Iris pigment epithelial cell (primary cell): ENCODE measurements at regions not wholly inside any gene's neighbourhood (a gene's known extent, or its start where the extent isn't known, plus 50 kb on each side); places are given as distances from the start of the nearest gene placed in this dataset.
A peak's percentile ranks its signal among the peaks of the same experiment; 100 is the strongest.
"Not testable (repeated sequence)": the region's sequence is repeated elsewhere in the genome, so short reads cannot be mapped to it uniquely, and the experiment has no call there.

Source experiments
- DNase-seq: peaks from one replicate; pipeline ENCODE4 v3.0.0-alpha.2; 2011; ENCODE audit warnings: low read depth

DNA sequence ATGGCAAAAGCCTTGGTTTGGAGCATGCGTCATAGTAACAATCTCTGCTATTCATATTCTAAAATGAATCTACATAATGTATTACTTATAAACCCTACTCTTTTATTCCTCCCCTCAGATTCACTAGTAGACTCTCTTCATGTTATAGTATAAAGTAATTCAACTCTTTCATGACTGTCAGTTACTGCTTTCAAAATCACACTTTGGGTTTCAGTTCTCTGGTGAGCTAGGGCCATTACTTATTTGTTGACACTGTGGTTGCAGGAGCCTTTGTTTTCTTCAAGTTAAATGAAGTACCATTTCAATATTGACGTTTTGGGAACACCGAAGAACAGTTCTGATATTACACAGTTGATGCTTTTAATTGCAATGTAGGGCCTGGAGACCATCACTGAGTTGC lies 378.4 kb downstream of the DDX10 start:
- no peak for DNase-seq

- no peak for DNase-seq
Observed at GRCh38 chr11:109046284-109046992, 375.6 kb upstream of the C11orf87 start.

DNA sequence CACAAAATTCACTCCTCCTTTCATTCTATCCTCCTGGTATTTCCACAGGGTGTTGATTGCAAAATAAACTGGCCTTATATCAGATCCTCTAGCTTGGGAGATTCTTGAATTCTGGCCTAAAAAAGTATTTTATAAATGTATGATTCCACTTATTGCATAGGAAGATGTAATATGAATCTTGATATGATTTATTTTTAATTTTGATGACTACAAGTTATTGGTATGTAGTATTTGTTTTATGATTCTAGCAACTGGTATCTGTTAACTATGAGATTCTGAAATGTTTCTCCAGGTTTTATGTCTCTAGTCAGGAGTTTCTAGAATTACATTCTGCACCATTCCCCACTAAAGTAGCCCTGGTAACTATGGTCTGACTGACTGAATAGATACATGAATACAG lies 373.9 kb upstream of the C11orf87 start:
- peak; percentile 35 for DNase-seq

- DNase-seq = no peak
Observed at GRCh38 chr11:109051200-109051599, 370.8 kb upstream of the C11orf87 start.

GRCh38 chr11:109059402-109059801 lies 362.6 kb upstream of the C11orf87 start:
- no peak for DNase-seq

GRCh38 chr11:109061394-109061793 lies 360.6 kb upstream of the C11orf87 start:
- no peak for DNase-seq

GRCh38 chr11:109062445-109062844 lies 359.5 kb upstream of the C11orf87 start:
- peak; percentile 72 for DNase-seq

DNA sequence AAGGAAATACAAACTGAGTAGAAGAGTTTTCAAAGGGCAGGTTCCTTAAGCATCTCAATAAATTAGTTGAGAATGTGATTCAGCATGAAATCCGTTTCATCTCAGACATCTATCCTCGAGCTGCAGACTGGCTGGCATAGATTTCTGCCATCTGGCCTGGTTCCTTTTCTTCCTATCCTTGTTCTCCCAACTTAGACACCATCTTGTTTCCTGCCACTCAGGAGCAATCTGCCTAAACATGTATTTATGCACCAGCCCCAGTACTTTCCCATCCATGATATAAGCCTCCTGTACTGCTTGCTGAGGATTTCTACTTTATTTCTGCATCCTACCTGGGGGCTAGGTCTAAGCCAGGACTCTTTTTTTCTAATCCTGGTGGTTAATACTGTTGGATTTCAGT lies 359.1 kb upstream of the C11orf87 start:
- DNase-seq = no peak

DNA sequence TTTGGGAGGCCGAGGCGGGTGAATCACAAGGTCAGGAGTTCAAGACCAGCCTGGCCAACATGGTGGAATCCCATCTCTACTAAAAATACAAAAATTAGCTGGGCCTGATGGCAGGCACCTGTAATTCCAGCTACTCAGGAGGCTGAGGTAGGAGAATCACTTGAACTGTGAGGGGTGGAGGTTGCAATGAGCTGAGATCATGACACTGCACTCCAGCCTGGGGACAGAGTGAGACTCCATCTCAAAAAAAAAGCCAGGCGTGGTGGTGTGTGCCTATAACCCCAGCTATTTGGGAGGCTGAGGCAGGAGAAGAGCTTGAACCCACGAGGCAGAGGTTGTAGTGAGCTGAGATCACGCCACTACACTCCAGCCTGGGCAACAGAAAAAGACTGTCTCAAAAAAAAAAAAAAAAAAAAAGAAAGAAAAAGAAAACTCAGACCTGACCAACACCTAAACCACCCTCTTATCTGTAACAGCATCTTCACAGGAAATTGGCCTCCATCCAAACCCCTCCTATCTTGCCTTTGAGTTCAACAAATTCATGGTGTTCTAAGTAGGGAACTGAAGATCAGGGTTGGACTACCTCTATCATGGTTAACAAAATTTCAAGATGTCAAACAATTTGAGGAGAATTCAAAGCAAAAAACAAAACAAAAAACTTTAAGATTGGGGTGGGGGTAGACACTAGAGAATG lies 357.2 kb upstream of the C11orf87 start:
- not testable (repeated sequence) for DNase-seq

DNA sequence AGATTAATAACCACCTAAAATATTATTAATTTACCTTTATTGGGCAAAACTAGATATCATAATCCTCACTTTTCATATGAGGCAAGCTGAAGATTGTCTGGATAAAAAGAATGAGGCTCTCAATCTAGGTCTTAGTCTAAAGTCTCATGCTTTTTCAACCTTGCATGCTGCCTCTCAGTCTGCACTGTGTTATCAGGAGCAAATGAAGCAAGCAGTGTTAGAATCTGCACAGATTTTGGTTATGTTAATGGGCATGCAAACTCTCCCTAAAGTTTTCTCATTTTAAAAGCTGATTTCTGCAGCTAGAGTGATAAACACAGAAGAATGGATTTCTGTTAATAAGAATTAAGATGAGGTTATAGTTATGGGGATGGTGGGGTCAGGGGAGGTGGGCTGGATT lies 350.7 kb upstream of the C11orf87 start:
- DNase-seq = no peak

DNA sequence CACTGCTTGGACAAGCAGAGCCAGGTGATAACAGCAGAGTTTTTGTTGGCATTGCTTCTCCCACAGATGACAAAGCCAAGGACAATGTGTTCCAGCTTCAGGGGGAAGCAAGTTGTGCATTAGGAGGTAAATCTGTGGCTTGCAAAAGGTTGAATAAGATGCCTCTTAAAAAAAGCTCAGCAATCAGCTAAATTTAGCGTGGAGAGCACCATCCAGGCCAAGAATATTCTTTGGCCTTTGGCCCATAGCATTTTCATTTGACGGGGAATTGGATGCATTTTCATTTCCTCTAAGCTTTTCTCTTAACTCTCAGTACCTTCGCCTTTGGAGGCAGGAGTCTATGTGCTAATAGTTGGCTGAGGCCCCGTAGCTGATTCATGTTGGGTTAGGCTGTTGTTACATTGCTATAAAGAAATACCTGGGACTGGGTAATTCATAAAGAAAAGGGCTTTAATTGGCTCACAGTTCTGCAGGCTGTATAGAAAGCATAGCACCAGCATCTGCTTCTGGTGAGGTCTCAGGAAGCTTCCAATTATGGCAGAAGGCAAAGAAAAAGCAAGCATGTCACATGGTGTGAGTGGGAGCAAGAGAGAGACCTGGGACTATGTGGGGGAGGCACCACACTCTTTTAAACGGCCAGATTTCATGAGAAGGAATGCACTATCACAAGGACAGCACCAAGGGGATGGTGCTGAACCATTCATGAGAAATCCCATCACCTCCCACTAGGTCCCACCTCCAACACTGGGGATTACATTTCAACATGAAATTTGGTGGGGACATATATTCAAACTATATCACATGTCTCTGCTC lies 350.1 kb upstream of the C11orf87 start:
- DNase-seq = peak; percentile 83

- no peak for DNase-seq
Observed at GRCh38 chr11:109073032-109073822, 348.8 kb upstream of the C11orf87 start.

DNA sequence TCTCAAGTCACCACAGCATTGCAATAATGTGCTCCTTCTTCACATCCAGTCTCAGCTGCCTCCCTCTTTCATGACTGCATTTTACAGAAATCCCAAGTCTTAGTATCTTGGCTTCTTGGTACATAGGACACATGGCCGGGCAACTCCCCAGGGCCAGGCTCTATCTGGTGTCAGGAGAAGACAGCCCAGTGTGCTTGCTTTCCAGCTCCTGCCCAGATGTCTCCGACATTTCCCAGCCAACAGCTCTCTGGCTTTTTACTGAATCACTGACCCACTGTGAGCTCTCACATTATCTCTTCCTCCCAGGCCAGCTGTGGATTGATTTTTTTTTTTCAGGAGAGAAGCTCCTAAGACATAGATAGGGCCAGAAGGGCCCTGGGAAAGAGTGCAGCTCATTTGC lies 346.0 kb upstream of the C11orf87 start:
- no peak for DNase-seq

DNA sequence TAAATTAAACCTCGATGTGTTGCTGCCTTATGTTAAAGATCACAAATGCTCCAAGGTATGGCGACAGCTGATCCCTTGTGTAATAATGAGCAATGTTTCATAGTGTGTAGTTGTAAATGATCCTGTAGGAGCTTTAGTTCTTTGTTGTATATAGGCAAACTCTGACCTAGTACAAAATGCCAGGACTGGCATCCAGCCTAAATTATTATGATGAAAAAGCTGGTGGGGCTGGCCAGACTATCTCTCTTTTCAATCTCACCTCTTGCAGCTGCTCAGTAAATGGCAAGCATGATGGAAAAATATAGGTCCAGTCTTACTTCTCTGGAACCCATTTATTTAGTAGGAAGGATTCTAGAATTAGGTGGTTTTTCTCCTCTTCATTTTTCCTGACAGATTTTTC lies 345.1 kb upstream of the C11orf87 start:
- no peak for DNase-seq

DNA sequence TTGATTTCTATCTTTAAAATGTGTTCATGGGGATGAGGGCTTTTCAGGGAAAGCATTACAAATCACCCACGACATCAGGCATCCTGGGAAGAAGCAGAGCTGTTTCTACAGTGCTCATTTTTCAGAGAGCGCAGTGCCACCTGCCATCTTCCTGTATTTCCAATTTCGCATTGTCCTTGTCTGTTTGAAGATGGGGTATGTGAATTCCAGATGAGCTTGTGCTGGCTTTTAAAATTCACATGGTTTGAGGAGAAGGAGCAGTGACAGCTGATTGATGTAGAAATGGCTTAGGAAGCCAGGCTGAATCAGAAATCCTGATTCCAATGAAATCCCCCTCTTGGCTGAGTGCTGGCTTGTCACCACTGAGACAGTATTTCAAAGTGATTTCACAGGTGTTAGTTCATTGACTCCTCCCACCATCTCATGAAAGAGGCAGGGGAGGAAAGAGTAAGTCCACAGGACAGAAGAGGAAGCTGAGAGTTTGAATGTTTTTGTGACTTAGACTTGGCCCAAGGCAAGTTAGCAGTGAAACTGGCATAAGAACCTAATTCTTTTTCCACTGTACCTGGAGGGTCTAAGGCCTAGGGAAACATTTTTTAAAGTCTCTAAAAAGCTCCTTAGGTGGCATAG lies 344.6 kb upstream of the C11orf87 start:
- DNase-seq = no peak

- peak; percentile 22 for DNase-seq
Observed at GRCh38 chr11:109085708-109086373, 336.1 kb upstream of the C11orf87 start.

GRCh38 chr11:109086931-109087330 lies 335.1 kb upstream of the C11orf87 start:
- no peak for DNase-seq

GRCh38 chr11:109088086-109088485 lies 333.9 kb upstream of the C11orf87 start:
- no peak for DNase-seq

DNA sequence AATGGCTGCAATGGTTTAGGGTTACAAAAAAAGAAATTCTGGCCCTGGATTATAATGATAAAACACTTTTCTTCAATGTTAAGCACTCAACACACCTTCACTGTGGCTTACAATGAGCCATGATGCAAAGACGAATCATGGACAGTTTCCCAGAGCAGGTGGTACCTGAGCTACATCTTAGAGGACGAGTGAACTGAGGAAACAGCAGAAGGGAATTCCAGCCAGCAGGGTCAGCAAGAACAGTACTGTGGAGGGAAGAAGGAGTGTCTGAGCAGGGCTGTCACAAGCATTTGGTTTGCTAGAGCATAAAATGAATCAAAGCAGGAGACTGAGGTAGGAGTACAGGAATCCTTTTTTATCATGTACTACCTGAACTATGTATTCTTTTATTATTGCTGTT lies 332.8 kb upstream of the C11orf87 start:
- no peak for DNase-seq

DNA sequence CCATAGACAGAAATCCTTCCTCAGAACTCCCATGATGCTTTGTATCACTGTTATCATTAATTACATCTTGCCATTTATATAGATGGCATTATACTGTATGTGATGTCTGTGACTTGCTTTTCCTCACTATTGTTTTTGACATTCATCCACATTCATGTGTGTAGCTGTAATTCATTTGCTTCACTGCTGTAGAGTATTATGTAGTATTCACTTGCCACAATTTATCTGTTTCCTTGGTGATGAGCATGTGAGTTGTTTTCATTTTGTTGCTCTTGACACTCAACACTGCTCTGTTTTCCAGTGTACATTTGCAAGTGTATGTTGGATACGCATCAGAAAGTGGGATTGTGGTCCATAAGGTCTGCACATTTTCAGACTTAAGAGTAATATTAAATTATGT lies 328.6 kb upstream of the C11orf87 start:
- no peak for DNase-seq

- peak; percentile 51 for DNase-seq
Observed at GRCh38 chr11:109096266-109096665, 325.7 kb upstream of the C11orf87 start.
